ENCODE measurements at regions not wholly inside any gene's neighbourhood (a gene's known extent, or its start where the extent isn't known, plus 50 kb on each side); places are given as distances from the start of the nearest gene placed in this dataset.

DNA sequence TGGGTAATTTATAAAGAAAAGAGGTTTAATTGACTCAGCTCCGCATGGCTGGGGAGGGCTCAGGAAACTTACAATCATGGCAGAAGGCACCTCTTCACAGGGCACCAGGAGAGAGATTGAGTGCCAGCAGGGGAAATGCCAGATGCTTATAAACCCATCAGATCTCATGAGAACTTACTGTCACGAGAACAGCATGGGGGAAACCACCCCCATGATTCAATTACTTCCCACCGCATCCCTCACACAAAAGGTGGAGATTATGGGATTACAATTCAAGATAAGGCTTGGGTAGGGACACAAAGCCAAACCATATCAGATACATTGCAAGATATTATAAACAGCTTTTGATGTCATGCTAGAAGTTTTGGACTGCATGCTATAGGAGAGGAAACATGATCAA, 204.3 kb downstream of the VEGFC start:
- no peaks in the 10 kb centered on the region for H3K4me1 ChIP-seq (ENCODE audit: insufficient read depth, low read length)
- H3T11ph ChIP-seq (ENCODE audit: low read length): no peak overlapping the region
- no peak overlapping the region for H3K23ac ChIP-seq (ENCODE audit: insufficient read length, low read depth, low read length)
- H4K8ac ChIP-seq (replicated peaks; ENCODE audit: insufficient read length, low read depth, low read length): no peak overlapping the region
- H3K27me3 ChIP-seq (ENCODE audit: insufficient read depth, low read length): no peaks in the 10 kb centered on the region
- TF ChIP-seq CTCF (conservative IDR thresholded peaks at IDR 0.05): no peak
- H3K9me3 ChIP-seq (ENCODE audit: control insufficient read depth, low read depth, low read length): no peaks in the 10 kb centered on the region
- H3K9me3 Mint-ChIP-seq: peaks cover 0 to 2% of the 10 kb centered on the region in 2 experiments; a peak in 1 of 5 replicates
- peaks cover 1% of the 10 kb centered on the region; the same call in 1 of the 2 replicates for H3K27me3 Mint-ChIP-seq (ENCODE audit: low read depth)
- H3K27ac Mint-ChIP-seq: no peak overlapping the region
- no peak overlapping the region for H3K9ac ChIP-seq (ENCODE audit: extremely low read depth, insufficient read length, low read length)
- no peak overlapping the region for H3K18ac ChIP-seq (ENCODE audit: insufficient read length, low read depth, low read length)
- no peak overlapping the region for H2BK15ac ChIP-seq (ENCODE audit: low read depth, low read length)
- H3K27ac ChIP-seq (ENCODE audit: insufficient read length, low read depth, low read length): no peak overlapping the region
- H2AK5ac ChIP-seq (ENCODE audit: insufficient read length, low read length): no peak overlapping the region
- H3K36me3 Mint-ChIP-seq (ENCODE audit: insufficient read depth in 1 of 3, low read depth in 3 of 3): no peaks in the 10 kb centered on the region
- H3K14ac ChIP-seq (ENCODE audit: insufficient read depth, low read length): no peak overlapping the region
- no peak overlapping the region for H4K5ac ChIP-seq (ENCODE audit: insufficient read length, low read depth, low read length)
- H2BK12ac ChIP-seq (ENCODE audit: insufficient read length, low read depth, low read length): no peak overlapping the region
- H3K4me2 ChIP-seq (ENCODE audit: insufficient read depth, insufficient read length, low read length): no peak overlapping the region
- no peak overlapping the region for H2BK20ac ChIP-seq (ENCODE audit: low read depth, low read length, poor library complexity, severe bottlenecking)
- H4K91ac ChIP-seq (ENCODE audit: insufficient read length, low read depth, low read length): no peak overlapping the region
- H2BK120ac ChIP-seq (ENCODE audit: low read depth, low read length, poor library complexity, severe bottlenecking): no peak overlapping the region
- H3K4me1 Mint-ChIP-seq: no peaks in the 10 kb centered on the region
- no peak overlapping the region for H2AFZ ChIP-seq (ENCODE audit: low read length)
- H3K23me2 ChIP-seq (ENCODE audit: insufficient read length, low read depth, low read length, poor library complexity, severe bottlenecking): no peaks in the 10 kb centered on the region
- H3K56ac ChIP-seq (ENCODE audit: insufficient read length, low read depth, low read length): no peak overlapping the region
- H3K4ac ChIP-seq (ENCODE audit: low read depth, low read length): no peak overlapping the region
- H4K20me1 ChIP-seq (ENCODE audit: control insufficient read depth, insufficient read depth, insufficient read length): no peaks in the 10 kb centered on the region
- H3K4me3 Mint-ChIP-seq: no peak overlapping the region
- no peak overlapping the region for H2BK5ac ChIP-seq (ENCODE audit: insufficient read length, low read length)
- no peak for DNase-seq
- WGBS (ENCODE audit: extremely low coverage, insufficient read length, low lambda C conversion rate): no CpG with 5 or more reads among the region's 3 CpGs
- no peaks in the 10 kb centered on the region for H3K79me1 ChIP-seq (ENCODE audit: insufficient read depth, low read depth, low read length, poor library complexity, severe bottlenecking)
- no peaks in the 10 kb centered on the region for H3K79me2 ChIP-seq (ENCODE audit: insufficient read depth, low read length)
